Astrocyte (in vitro differentiated cells and primary cell): ENCODE measurements at regions not wholly inside any gene's neighbourhood (a gene's known extent, or its start where the extent isn't known, plus 50 kb on each side); places are given as distances from the start of the nearest gene placed in this dataset.
A peak's percentile ranks its signal among the peaks of the same experiment; 100 is the strongest.

ENCODE experiments used
- DNase-seq: peaks from one replicate; pipeline ENCODE4 v3.0.0-alpha.2; 2010; ENCODE audit warnings: low read depth
- FAIRE-seq: peaks from 2 replicates; lab custom pipeline; 2011; peaks lifted over from hg19 to GRCh38; lab: Jason Lieb, UNC
- H2AFZ ChIP-seq: 2 replicates; pipeline ENCODE4 v1.6.0; 2012; ENCODE audit warnings: low read depth, low read length, inconsistent platforms
- H3K27ac ChIP-seq: 2 replicates; pipeline ENCODE4 v1.5.1; 2011; ENCODE audit warnings: low read depth, low read length, inconsistent platforms
- H3K27me3 ChIP-seq: 2 replicates; pipeline ENCODE4 v1.6.0; 2011; ENCODE audit warnings: low read length, inconsistent platforms; ENCODE audit not compliant: insufficient read depth
- H3K36me3 ChIP-seq: 2 replicates; pipeline ENCODE4 v1.5.1; 2011; ENCODE audit warnings: low read length, inconsistent platforms; ENCODE audit not compliant: insufficient read depth
- H3K4me1 ChIP-seq: 2 replicates; pipeline ENCODE4 v1.5.1; 2011; ENCODE audit warnings: low read length, inconsistent platforms; ENCODE audit not compliant: insufficient read depth
- H3K4me2 ChIP-seq: 2 replicates; pipeline ENCODE4 v1.6.0; 2012; ENCODE audit warnings: low read length, inconsistent platforms
- H3K4me3 ChIP-seq: 2 replicates; pipeline ENCODE4 v1.5.1; 2011; ENCODE audit warnings: low read depth, mild to moderate bottlenecking, low read length, inconsistent platforms; ENCODE audit not compliant: insufficient read depth
- H3K79me2 ChIP-seq: 2 replicates; pipeline ENCODE4 v1.6.0; 2012; ENCODE audit warnings: mild to moderate bottlenecking, low read length, inconsistent platforms; ENCODE audit not compliant: insufficient read depth
- H3K9ac ChIP-seq: 2 replicates; pipeline ENCODE4 v1.6.0; 2012; ENCODE audit warnings: mild to moderate bottlenecking, low read length, inconsistent platforms
- H3K9me3 ChIP-seq: 2 replicates; pipeline ENCODE4 v1.5.1; 2012; ENCODE audit warnings: low read depth, mild to moderate bottlenecking, low read length, inconsistent platforms; ENCODE audit not compliant: insufficient read depth
- H4K20me1 ChIP-seq: 2 replicates; pipeline ENCODE4 v1.6.0; 2012; ENCODE audit warnings: low read length, inconsistent platforms; ENCODE audit not compliant: insufficient read depth
- H3K27ac Mint-ChIP-seq: one replicate; pipeline ENCODE4 v1.8.0; 2021; ENCODE audit warnings: mild to moderate bottlenecking, mixed read lengths; ENCODE audit not compliant: unreplicated experiment
- H3K27me3 Mint-ChIP-seq: one replicate; pipeline ENCODE4 v1.8.0; 2021; ENCODE audit warnings: low read depth, mixed read lengths; ENCODE audit not compliant: unreplicated experiment
- H3K36me3 Mint-ChIP-seq: one replicate; pipeline ENCODE4 v1.8.0; 2021; ENCODE audit warnings: low read depth, mixed read lengths; ENCODE audit not compliant: unreplicated experiment
- H3K4me1 Mint-ChIP-seq: one replicate; pipeline ENCODE4 v1.8.0; 2021; ENCODE audit warnings: low read depth, mixed read lengths; ENCODE audit not compliant: unreplicated experiment
- H3K4me3 Mint-ChIP-seq: one replicate; pipeline ENCODE4 v1.8.0; 2021; ENCODE audit warnings: mild to moderate bottlenecking, moderate library complexity, mixed read lengths; ENCODE audit not compliant: unreplicated experiment
- H3K9me3 Mint-ChIP-seq: one replicate; pipeline ENCODE4 v1.8.0; 2021; ENCODE audit warnings: mild to moderate bottlenecking, mixed read lengths; ENCODE audit not compliant: unreplicated experiment
- CTCF ChIP-seq: IDR thresholded peaks from 2 replicates; pipeline ENCODE4 v1.5.1; 2011; ENCODE audit warnings: low read depth, mild to moderate bottlenecking, inconsistent platforms, low read length, moderate library complexity; ENCODE audit not compliant: insufficient read depth
- EZH2 ChIP-seq: IDR thresholded peaks from 2 replicates; pipeline ENCODE4 v1.6.1; 2012; ENCODE audit warnings: mild to moderate bottlenecking, low read length, inconsistent platforms; ENCODE audit not compliant: insufficient read depth

- H3K36me3 Mint-ChIP-seq = no peaks in the 10 kb centered on the region
- H3K9me3 Mint-ChIP-seq = no peaks in the 10 kb centered on the region
- no peak overlapping the region for H3K4me3 Mint-ChIP-seq
- Histone ChIP-seq H3K4me2 (no peak overlapping the region), H2AFZ (no peak overlapping the region), H3K9me3 (no peaks in the 10 kb centered on the region), H3K27me3 (no peaks in the 10 kb centered on the region), H3K4me1 (no peaks in the 10 kb centered on the region), H3K79me2 (no peaks in the 10 kb centered on the region), H4K20me1 (no peaks in the 10 kb centered on the region), H3K4me3 (no peak overlapping the region), H3K27ac (no peak overlapping the region), H3K36me3 (no peaks in the 10 kb centered on the region), H3K9ac (no peak overlapping the region)
- no peaks in the 10 kb centered on the region for H3K27me3 Mint-ChIP-seq
- TF ChIP-seq CTCF (no peak), EZH2 (no peak)
- peak; percentile 97 for FAIRE-seq
- peak; percentile 8 for DNase-seq
- no peak overlapping the region for H3K27ac Mint-ChIP-seq
- no peaks in the 10 kb centered on the region for H3K4me1 Mint-ChIP-seq
Observed at GRCh38 chrX:120761810-120762209, 113.9 kb downstream of the CT47B1 start.

GRCh38 chrX:120759685-120760084 is 116.0 kb downstream of the CT47B1 start:
- H2AFZ ChIP-seq = no peak overlapping the region
- Mint-ChIP-seq H3K27ac (no peak overlapping the region), H3K9me3 (no peaks in the 10 kb centered on the region), H3K36me3 (no peaks in the 10 kb centered on the region), H3K4me3 (no peak overlapping the region), H3K4me1 (no peaks in the 10 kb centered on the region), H3K27me3 (no peaks in the 10 kb centered on the region)
- H3K4me1 ChIP-seq = no peaks in the 10 kb centered on the region
- H3K9me3 ChIP-seq = no peaks in the 10 kb centered on the region
- no peaks in the 10 kb centered on the region for H4K20me1 ChIP-seq
- no peaks in the 10 kb centered on the region for H3K79me2 ChIP-seq
- H3K36me3 ChIP-seq = no peaks in the 10 kb centered on the region
- no peak overlapping the region for H3K4me2 ChIP-seq
- no peak overlapping the region for H3K27ac ChIP-seq
- FAIRE-seq (no peak), DNase-seq (no peak)
- TF ChIP-seq EZH2 = no peak
- no peak for TF ChIP-seq CTCF
- H3K9ac ChIP-seq = no peak overlapping the region
- no peaks in the 10 kb centered on the region for H3K27me3 ChIP-seq
- H3K4me3 ChIP-seq = no peak overlapping the region

- Mint-ChIP-seq H3K4me1 (no peaks in the 10 kb centered on the region), H3K27me3 (no peaks in the 10 kb centered on the region)
- no peak for FAIRE-seq
Observed at GRCh38 chrX:120755066-120755846, 120.4 kb downstream of the CT47B1 start.

More at GRCh38 chrX:120755066-120755846, 120.4 kb downstream of the CT47B1 start:
- no peak overlapping the region for H3K4me2 ChIP-seq
- Mint-ChIP-seq H3K36me3 (no peaks in the 10 kb centered on the region), H3K4me3 (no peak overlapping the region), H3K27ac (no peak overlapping the region), H3K9me3 (no peaks in the 10 kb centered on the region)
- no peaks in the 10 kb centered on the region for H3K79me2 ChIP-seq
- no peaks in the 10 kb centered on the region for H3K27me3 ChIP-seq
- H3K4me3 ChIP-seq = no peak overlapping the region
- H3K4me1 ChIP-seq = no peaks in the 10 kb centered on the region
- no peaks in the 10 kb centered on the region for H3K9me3 ChIP-seq
- no peaks in the 10 kb centered on the region for H3K36me3 ChIP-seq
- no peak for TF ChIP-seq EZH2
- no peak for TF ChIP-seq CTCF
- no peak overlapping the region for H3K27ac ChIP-seq
- DNase-seq = no peak
- no peaks in the 10 kb centered on the region for H4K20me1 ChIP-seq
- H3K9ac ChIP-seq = no peak overlapping the region
- H2AFZ ChIP-seq = no peak overlapping the region
